ENCODE measurements at regions not wholly inside any gene's neighbourhood (a gene's known extent, or its start where the extent isn't known, plus 50 kb on each side); places are given as distances from the start of the nearest gene placed in this dataset.

DNA sequence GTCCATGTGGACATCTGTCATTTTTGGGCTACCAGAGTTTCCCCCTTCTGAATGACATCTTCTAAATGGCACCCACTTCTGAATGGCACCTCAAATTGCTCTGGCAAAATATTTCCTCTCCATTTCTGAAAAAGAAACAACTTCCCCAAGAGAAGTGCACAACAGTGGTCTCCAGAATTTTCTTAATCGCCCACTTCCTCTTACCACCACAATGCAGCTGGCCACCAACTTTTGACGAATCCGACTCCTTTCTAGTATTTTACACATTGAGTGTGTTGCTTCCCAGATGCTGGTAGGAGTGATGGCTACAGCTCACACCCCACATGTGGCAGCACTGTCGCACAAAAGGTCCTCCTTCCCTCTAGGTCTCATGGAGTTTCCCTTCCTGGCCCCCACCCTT is 216.1 kb downstream of the FOXA2 start:
- TF ChIP-seq, protein P1, sequence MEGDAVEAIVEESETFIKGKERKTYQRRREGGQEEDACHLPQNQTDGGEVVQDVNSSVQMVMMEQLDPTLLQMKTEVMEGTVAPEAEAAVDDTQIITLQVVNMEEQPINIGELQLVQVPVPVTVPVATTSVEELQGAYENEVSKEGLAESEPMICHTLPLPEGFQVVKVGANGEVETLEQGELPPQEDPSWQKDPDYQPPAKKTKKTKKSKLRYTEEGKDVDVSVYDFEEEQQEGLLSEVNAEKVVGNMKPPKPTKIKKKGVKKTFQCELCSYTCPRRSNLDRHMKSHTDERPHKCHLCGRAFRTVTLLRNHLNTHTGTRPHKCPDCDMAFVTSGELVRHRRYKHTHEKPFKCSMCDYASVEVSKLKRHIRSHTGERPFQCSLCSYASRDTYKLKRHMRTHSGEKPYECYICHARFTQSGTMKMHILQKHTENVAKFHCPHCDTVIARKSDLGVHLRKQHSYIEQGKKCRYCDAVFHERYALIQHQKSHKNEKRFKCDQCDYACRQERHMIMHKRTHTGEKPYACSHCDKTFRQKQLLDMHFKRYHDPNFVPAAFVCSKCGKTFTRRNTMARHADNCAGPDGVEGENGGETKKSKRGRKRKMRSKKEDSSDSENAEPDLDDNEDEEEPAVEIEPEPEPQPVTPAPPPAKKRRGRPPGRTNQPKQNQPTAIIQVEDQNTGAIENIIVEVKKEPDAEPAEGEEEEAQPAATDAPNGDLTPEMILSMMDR (IDR thresholded peaks at IDR 0.05) = no peak
- no peak for TF ChIP-seq POLR2A (IDR thresholded peaks at IDR 0.05)
- no peak for TF ChIP-seq POLR2AphosphoS5 (IDR thresholded peaks at IDR 0.05)
